ENCODE measurements at regions not wholly inside any gene's neighbourhood (a gene's known extent, or its start where the extent isn't known, plus 50 kb on each side); places are given as distances from the start of the nearest gene placed in this dataset.

DNA sequence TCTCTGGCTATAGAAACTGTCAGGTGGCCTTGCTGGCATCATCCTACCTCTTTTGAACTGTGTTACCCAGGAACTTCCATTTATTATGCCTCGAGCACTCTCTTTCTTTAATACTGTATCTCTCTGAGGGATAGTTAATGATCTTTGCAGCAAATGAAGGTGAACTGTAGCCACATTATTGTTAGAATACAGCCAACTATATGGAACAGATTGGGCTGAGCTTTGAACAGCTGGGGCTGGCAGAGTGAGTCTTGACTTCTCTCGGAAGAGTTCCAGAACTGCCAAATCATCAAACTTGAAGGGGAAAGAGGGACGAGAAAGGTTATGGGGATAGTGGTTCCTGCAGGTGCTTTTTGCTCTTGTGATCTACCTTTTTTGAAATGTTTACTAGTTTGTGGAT lies 237.7 kb downstream of the PRL start:
- ChIA-PET CTCF (no interaction called here), POLR2A (no interaction called here)
- H3K27me3 Mint-ChIP-seq = peaks cover 3 to 5% of the 10 kb centered on the region in 2 donors
- H3K4me1 Mint-ChIP-seq = peaks cover 9 to 20% (median 17%) of the 10 kb centered on the region in 3 donors
- no peak overlapping the region for H3K4me3 ChIP-seq (ENCODE audit: control insufficient read depth in 1 of 2, extremely low read depth in 1 of 2, low read length in 1 of 2)
- 89% methylated on average over 2 of the region's 3 CpGs for WGBS (ENCODE audit: insufficient coverage)
- no peak overlapping the region for H3K4me3 Mint-ChIP-seq
- H3K27ac ChIP-seq (ENCODE audit: low read length) = no peak overlapping the region
- no peak overlapping the region for H3K27ac Mint-ChIP-seq
- H3K27me3 ChIP-seq (replicated peaks in 1 of 2; ENCODE audit: control insufficient read depth in 2 of 2, extremely low read depth in 1 of 2, insufficient read depth in 2 of 2, low read length in 1 of 2) = no peaks in the 10 kb centered on the region
- no peaks in the 10 kb centered on the region for H3K36me3 Mint-ChIP-seq
- H3K9me3 Mint-ChIP-seq = no peaks in the 10 kb centered on the region
- H3K36me3 ChIP-seq (ENCODE audit: control insufficient read depth in 2 of 2, extremely low read depth in 1 of 2, insufficient read depth in 1 of 2, low read length in 1 of 2) = no peaks in the 10 kb centered on the region
- H3K9me3 ChIP-seq = no peaks in the 10 kb centered on the region
- H3K4me1 ChIP-seq (ENCODE audit: control insufficient read depth in 1 of 2, extremely low read depth in 1 of 2, insufficient read depth in 2 of 2, low read length in 2 of 2) = peaks cover 12 to 27% of the 10 kb centered on the region in 2 experiments
- DNase-seq = no peak
- no peak for ATAC-seq (replicated peaks in 1 of 4)

DNA sequence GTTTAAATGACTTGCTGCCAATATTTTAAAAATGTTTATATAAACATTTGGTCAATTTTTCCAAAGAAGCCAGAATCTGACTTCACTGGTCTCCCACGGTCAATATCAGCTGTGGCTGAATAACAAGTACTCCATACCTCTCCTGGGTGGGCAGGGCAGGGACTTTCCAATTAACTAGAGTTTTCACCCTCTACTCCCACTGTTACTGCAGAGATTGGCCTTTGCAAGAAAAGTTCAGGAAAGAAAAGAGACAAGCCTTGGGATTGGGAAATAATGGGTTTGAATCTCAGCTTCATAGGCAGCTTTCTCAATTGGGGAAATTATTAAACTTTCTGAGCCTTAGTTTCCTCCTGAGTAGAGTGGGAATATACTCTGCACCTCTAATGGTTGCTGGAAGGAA lies 236.9 kb downstream of the PRL start:
- no peaks in the 10 kb centered on the region for H3K9me3 Mint-ChIP-seq
- Histone ChIP-seq H3K4me3 (ENCODE audit: control insufficient read depth in 1 of 2, extremely low read depth in 1 of 2, low read length in 1 of 2) (no peak overlapping the region), H3K36me3 (ENCODE audit: control insufficient read depth in 2 of 2, extremely low read depth in 1 of 2, insufficient read depth in 1 of 2, low read length in 1 of 2) (no peaks in the 10 kb centered on the region), H3K4me1 (ENCODE audit: control insufficient read depth in 1 of 2, extremely low read depth in 1 of 2, insufficient read depth in 2 of 2, low read length in 2 of 2) (peaks cover 12 to 22% of the 10 kb centered on the region in 2 experiments), H3K27ac (ENCODE audit: low read length) (no peak overlapping the region), H3K9me3 (no peaks in the 10 kb centered on the region), H3K27me3 (replicated peaks in 1 of 2; ENCODE audit: control insufficient read depth in 2 of 2, extremely low read depth in 1 of 2, insufficient read depth in 2 of 2, low read length in 1 of 2) (no peaks in the 10 kb centered on the region)
- H3K27me3 Mint-ChIP-seq = peaks cover 3 to 6% of the 10 kb centered on the region in 2 donors
- ChIA-PET POLR2A (no interaction called here), CTCF (no interaction called here)
- no peak for DNase-seq
- H3K27ac Mint-ChIP-seq = no peak overlapping the region
- H3K36me3 Mint-ChIP-seq = no peaks in the 10 kb centered on the region
- no CpG with 5 or more reads among the region's 1 CpG for WGBS (ENCODE audit: insufficient coverage)
- no peak overlapping the region for H3K4me3 Mint-ChIP-seq
- peaks cover 9 to 20% (median 17%) of the 10 kb centered on the region in 3 donors for H3K4me1 Mint-ChIP-seq
- ATAC-seq (replicated peaks in 1 of 4) = no peak

GRCh38 chr6:22062807-22063408 lies 233.9 kb downstream of the PRL start:
- Mint-ChIP-seq H3K36me3 (no peaks in the 10 kb centered on the region), H3K27ac (peak overlapping the region in 1 of 2 donors; percentile 91), H3K4me3 (peak overlapping the region; percentile 21 to 71 (median 65)), H3K27me3 (peaks cover 3 to 6% of the 10 kb centered on the region in 2 donors), H3K4me1 (peaks cover 9 to 20% (median 17%) of the 10 kb centered on the region in 3 donors), H3K9me3 (no peaks in the 10 kb centered on the region)
- ChIA-PET CTCF (no interaction called here), POLR2A (no interaction called here)
- ATAC-seq (replicated peaks in 1 of 4) (peak; percentile 69 to 91 (median 86)), DNase-seq (peak in 34 of 35 experiments; percentile 1 to 85 (median 52))
- no peaks in the 10 kb centered on the region for H3K27me3 ChIP-seq (replicated peaks in 1 of 2; ENCODE audit: control insufficient read depth in 2 of 2, extremely low read depth in 1 of 2, insufficient read depth in 2 of 2, low read length in 1 of 2)
- peaks cover 12 to 22% of the 10 kb centered on the region in 2 experiments for H3K4me1 ChIP-seq (ENCODE audit: control insufficient read depth in 1 of 2, extremely low read depth in 1 of 2, insufficient read depth in 2 of 2, low read length in 2 of 2)
- H3K4me3 ChIP-seq (ENCODE audit: control insufficient read depth in 1 of 2, extremely low read depth in 1 of 2, low read length in 1 of 2) = peak overlapping the region; percentile 5 to 27
- no peak overlapping the region for H3K27ac ChIP-seq (ENCODE audit: low read length)
- no peaks in the 10 kb centered on the region for H3K36me3 ChIP-seq (ENCODE audit: control insufficient read depth in 2 of 2, extremely low read depth in 1 of 2, insufficient read depth in 1 of 2, low read length in 1 of 2)
- no peaks in the 10 kb centered on the region for H3K9me3 ChIP-seq
- 6% methylated on average over 19 of the region's 21 CpGs for WGBS (ENCODE audit: insufficient coverage)

- Mint-ChIP-seq H3K27ac (no peak overlapping the region), H3K4me3 (no peak overlapping the region), H3K36me3 (no peaks in the 10 kb centered on the region), H3K9me3 (no peaks in the 10 kb centered on the region), H3K4me1 (peaks cover 9 to 20% (median 17%) of the 10 kb centered on the region in 3 donors), H3K27me3 (peaks cover 3 to 6% of the 10 kb centered on the region in 2 donors)
- Histone ChIP-seq H3K9me3 (no peaks in the 10 kb centered on the region), H3K36me3 (ENCODE audit: control insufficient read depth in 2 of 2, extremely low read depth in 1 of 2, insufficient read depth in 1 of 2, low read length in 1 of 2) (no peaks in the 10 kb centered on the region), H3K27ac (ENCODE audit: low read length) (no peak overlapping the region), H3K4me3 (ENCODE audit: control insufficient read depth in 1 of 2, extremely low read depth in 1 of 2, low read length in 1 of 2) (no peak overlapping the region), H3K27me3 (replicated peaks in 1 of 2; ENCODE audit: control insufficient read depth in 2 of 2, extremely low read depth in 1 of 2, insufficient read depth in 2 of 2, low read length in 1 of 2) (no peaks in the 10 kb centered on the region), H3K4me1 (ENCODE audit: control insufficient read depth in 1 of 2, extremely low read depth in 1 of 2, insufficient read depth in 2 of 2, low read length in 2 of 2) (peaks cover 12 to 20% of the 10 kb centered on the region in 2 experiments)
- ChIA-PET POLR2A (no interaction called here), CTCF (no interaction called here)
- no peak for DNase-seq
- ATAC-seq (replicated peaks in 1 of 4) = no peak
- WGBS (ENCODE audit: insufficient coverage) = no CpG with 5 or more reads among the region's 1 CpG
Observed at GRCh38 chr6:22064558-22064957, 232.3 kb downstream of the PRL start.

- peaks cover 0 to 3% of the 10 kb centered on the region in 2 donors for H3K27me3 Mint-ChIP-seq
- DNase-seq (no peak), ATAC-seq (replicated peaks in 1 of 4) (no peak)
- H3K9me3 Mint-ChIP-seq = no peaks in the 10 kb centered on the region
- CTCF ChIA-PET = no interaction called here
- Histone ChIP-seq H3K36me3 (ENCODE audit: control insufficient read depth in 2 of 2, extremely low read depth in 1 of 2, insufficient read depth in 1 of 2, low read length in 1 of 2) (no peaks in the 10 kb centered on the region), H3K4me3 (ENCODE audit: control insufficient read depth in 1 of 2, extremely low read depth in 1 of 2, low read length in 1 of 2) (no peak overlapping the region), H3K27me3 (replicated peaks in 1 of 2; ENCODE audit: control insufficient read depth in 2 of 2, extremely low read depth in 1 of 2, insufficient read depth in 2 of 2, low read length in 1 of 2) (no peaks in the 10 kb centered on the region), H3K4me1 (ENCODE audit: control insufficient read depth in 1 of 2, extremely low read depth in 1 of 2, insufficient read depth in 2 of 2, low read length in 2 of 2) (peaks cover 12% of the 10 kb centered on the region in 2 experiments), H3K27ac (ENCODE audit: low read length) (no peak overlapping the region), H3K9me3 (no peaks in the 10 kb centered on the region)
- no peaks in the 10 kb centered on the region for H3K36me3 Mint-ChIP-seq
- no peak overlapping the region for H3K4me3 Mint-ChIP-seq
- peaks cover 9 to 13% (median 11%) of the 10 kb centered on the region in 3 donors for H3K4me1 Mint-ChIP-seq
- POLR2A ChIA-PET = no interaction called here
- WGBS (ENCODE audit: insufficient coverage) = no CpG with 5 or more reads among the region's 1 CpG
- no peak overlapping the region for H3K27ac Mint-ChIP-seq
Observed at GRCh38 chr6:22067122-22067521, 229.7 kb downstream of the PRL start.

DNA sequence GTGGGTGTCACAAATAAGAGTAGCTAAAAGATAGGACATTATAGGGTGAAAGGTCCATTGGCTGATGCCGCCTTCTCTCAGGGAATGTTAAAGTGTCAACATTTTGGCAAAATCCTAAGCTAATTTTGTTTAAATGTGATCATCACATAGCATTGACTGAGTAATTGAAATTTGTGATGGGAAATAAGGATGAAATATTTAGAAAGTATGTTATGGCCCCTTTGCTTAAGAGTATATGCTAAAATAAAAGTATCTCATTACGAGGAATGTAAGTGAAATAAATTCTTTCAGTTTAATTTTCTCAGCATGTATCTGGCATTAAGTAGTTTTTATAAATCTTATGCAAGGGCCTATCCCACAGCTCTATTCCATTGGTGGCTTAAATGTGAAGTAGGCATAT lies 229.2 kb downstream of the PRL start:
- Mint-ChIP-seq H3K9me3 (no peaks in the 10 kb centered on the region), H3K4me3 (no peak overlapping the region), H3K27me3 (peaks cover 0 to 3% of the 10 kb centered on the region in 2 donors), H3K27ac (no peak overlapping the region), H3K4me1 (peaks cover 7 to 8% (median 7%) of the 10 kb centered on the region in 3 donors), H3K36me3 (no peaks in the 10 kb centered on the region)
- no peaks in the 10 kb centered on the region for H3K36me3 ChIP-seq (ENCODE audit: control insufficient read depth in 2 of 2, extremely low read depth in 1 of 2, insufficient read depth in 1 of 2, low read length in 1 of 2)
- no peaks in the 10 kb centered on the region for H3K27me3 ChIP-seq (replicated peaks in 1 of 2; ENCODE audit: control insufficient read depth in 2 of 2, extremely low read depth in 1 of 2, insufficient read depth in 2 of 2, low read length in 1 of 2)
- ATAC-seq (replicated peaks in 1 of 4) (no peak), DNase-seq (no peak)
- ChIA-PET POLR2A (interaction anchor here in 1 of 2 donors (0.9 kb wide), 1 partner anchor 18 kb away, joined by 3 read pairs; no protein-coding TSS in a partner anchor), CTCF (no interaction called here)
- peaks cover 8 to 10% of the 10 kb centered on the region in 2 experiments for H3K4me1 ChIP-seq (ENCODE audit: control insufficient read depth in 1 of 2, extremely low read depth in 1 of 2, insufficient read depth in 2 of 2, low read length in 2 of 2)
- H3K9me3 ChIP-seq = no peaks in the 10 kb centered on the region
- H3K27ac ChIP-seq (ENCODE audit: low read length) = no peak overlapping the region
- no peak overlapping the region for H3K4me3 ChIP-seq (ENCODE audit: control insufficient read depth in 1 of 2, extremely low read depth in 1 of 2, low read length in 1 of 2)
- 100% methylated on average over 1 of the region's 2 CpGs for WGBS (ENCODE audit: insufficient coverage)

All from T-cell (primary cell).